DMS114 treated with DMSO at 0.1 percent for 48 hours (cell line): ENCODE measurements at regions not wholly inside any gene's neighbourhood (a gene's known extent, or its start where the extent isn't known, plus 50 kb on each side); places are given as distances from the start of the nearest gene placed in this dataset.

Source experiments
- DNase-seq: peaks from one replicate; lab custom pipeline; 2025; ENCODE audit not compliant: unreplicated experiment; lab: John Stamatoyannopoulos, UW

DNA sequence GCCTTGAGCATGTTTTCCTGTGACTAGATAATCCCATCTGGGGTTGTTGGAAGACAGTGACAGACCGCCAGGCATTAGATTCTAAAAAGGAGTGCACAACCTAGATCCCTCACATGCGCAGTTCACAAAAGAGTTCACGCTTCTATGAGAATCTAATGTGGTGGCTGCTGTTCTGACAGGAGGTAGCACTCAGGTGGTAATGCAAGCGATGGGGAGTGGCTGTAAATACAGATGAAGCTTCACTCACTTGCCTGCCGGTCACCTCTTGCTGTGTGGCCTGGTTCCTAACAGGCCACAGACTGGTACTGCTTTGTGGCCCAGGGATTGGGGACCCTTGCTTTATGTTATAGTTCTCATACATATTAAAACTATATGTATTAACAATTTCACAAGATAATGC lies 81.9 kb upstream of the TMLHE start:
- no peak for DNase-seq

DNA sequence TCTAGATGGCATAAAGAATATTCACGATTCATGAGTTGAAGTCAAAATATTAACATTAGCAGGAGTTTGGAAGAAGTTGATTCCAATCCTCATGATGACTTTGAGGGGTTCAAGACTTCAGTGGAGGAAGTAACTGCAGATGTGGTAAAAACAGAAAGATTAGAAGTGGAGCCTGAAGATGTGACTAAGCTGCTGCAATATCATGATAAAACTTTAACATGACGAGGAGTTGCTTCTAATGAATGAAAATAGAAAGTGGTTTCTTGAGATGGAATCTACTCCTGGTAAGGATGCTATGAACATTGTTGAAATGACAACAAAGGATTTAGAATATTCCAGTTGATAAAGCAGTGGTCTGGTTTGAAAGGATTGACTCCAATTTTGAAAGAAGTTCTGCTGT lies 70.1 kb upstream of the TMLHE start:
- DNase-seq = no peak

- DNase-seq = no peak
Observed at GRCh38 chrX:155679715-155680114, 67.0 kb upstream of the TMLHE start.

DNA sequence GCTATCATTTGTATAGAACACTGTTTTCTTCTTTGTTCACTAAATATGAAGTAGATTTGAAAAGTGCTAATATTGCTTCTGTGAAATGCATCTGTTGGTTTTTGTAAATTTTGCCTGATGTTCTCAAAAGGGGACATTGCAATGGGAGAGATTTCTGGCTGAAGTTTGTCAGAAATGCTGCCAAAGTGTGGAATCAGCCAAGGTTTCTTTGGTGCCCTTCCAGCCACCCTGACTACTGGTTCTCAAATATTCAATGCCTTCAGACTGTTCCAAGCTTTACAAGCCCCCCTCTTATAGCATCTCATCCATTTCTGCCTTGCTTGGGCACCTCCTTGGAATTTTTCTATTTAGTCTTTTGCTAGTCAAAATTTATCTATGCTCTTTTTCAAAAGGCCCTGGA lies 60.6 kb upstream of the TMLHE start:
- no peak for DNase-seq

DNA sequence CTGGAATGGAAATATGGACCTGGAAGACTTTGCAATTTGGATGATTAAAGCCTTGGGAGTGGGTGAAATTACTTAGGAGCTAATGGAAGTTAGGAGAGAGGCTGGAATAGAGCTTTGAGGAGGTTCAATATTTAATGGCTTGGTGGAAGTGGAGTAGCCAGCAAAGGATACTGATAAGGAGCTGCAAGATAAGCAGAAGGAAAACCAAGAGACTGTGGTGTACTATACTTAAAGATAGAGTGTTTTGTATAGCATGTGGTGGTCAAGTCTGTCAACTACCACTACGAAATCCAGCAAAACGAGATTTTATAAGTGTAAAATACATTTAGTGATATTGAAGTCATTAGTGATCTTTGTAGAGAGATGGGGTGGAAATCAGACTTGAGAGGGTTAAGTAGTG lies 54.0 kb upstream of the TMLHE start:
- no peak for DNase-seq
